ENCODE measurements at regions not wholly inside any gene's neighbourhood (a gene's known extent, or its start where the extent isn't known, plus 50 kb on each side); places are given as distances from the start of the nearest gene placed in this dataset.

GRCh38 chr6:144824018-144824417 is 538.9 kb downstream of the UTRN start:
- no peak for TF ChIP-seq CTCF (IDR thresholded peaks at IDR 0.05)
- H3K4me3 ChIP-seq: no peak overlapping the region
- ATAC-seq (no peak), DNase-seq (no peak)
- no peaks in the 10 kb centered on the region for H3K27me3 ChIP-seq
- no peak overlapping the region for H3K27ac ChIP-seq
- peaks cover 0 to 34% of the 10 kb centered on the region in 2 donors for H3K36me3 ChIP-seq
- no peaks in the 10 kb centered on the region for H3K4me1 ChIP-seq
- no peaks in the 10 kb centered on the region for H3K9me3 ChIP-seq
- intact Hi-C loops (cut with DNase I): no loop called here

GRCh38 chr6:144834426-144835038 is 549.4 kb downstream of the UTRN start:
- H3K27ac ChIP-seq: no peak overlapping the region
- no peak for ATAC-seq
- no peak for DNase-seq
- intact Hi-C loops (cut with DNase I): no loop called here
- peaks cover 0 to 73% of the 10 kb centered on the region in 2 donors for H3K36me3 ChIP-seq
- TF ChIP-seq CTCF (IDR thresholded peaks at IDR 0.05): no peak
- H3K27me3 ChIP-seq: no peaks in the 10 kb centered on the region
- no peaks in the 10 kb centered on the region for H3K4me1 ChIP-seq
- H3K4me3 ChIP-seq: no peak overlapping the region
- H3K9me3 ChIP-seq: no peaks in the 10 kb centered on the region

GRCh38 chr6:144835322-144835973 is 550.3 kb downstream of the UTRN start:
- Histone ChIP-seq H3K4me1 (no peaks in the 10 kb centered on the region), H3K4me3 (no peak overlapping the region), H3K27ac (no peak overlapping the region), H3K9me3 (no peaks in the 10 kb centered on the region), H3K27me3 (no peaks in the 10 kb centered on the region), H3K36me3 (peaks cover 0 to 82% of the 10 kb centered on the region in 2 donors)
- DNase-seq (no peak), ATAC-seq (no peak)
- intact Hi-C loops (cut with DNase I): no loop called here
- TF ChIP-seq CTCF (IDR thresholded peaks at IDR 0.05): no peak

GRCh38 chr6:144840619-144841018 is 555.5 kb downstream of the UTRN start:
- H3K27me3 ChIP-seq: no peaks in the 10 kb centered on the region
- DNase-seq (no peak), ATAC-seq (no peak)
- no peaks in the 10 kb centered on the region for H3K9me3 ChIP-seq
- H3K27ac ChIP-seq: no peak overlapping the region
- intact Hi-C loops (cut with DNase I): no loop called here
- no peaks in the 10 kb centered on the region for H3K4me1 ChIP-seq
- peaks cover 0 to 87% of the 10 kb centered on the region in 2 donors for H3K36me3 ChIP-seq
- TF ChIP-seq CTCF (IDR thresholded peaks at IDR 0.05): no peak
- no peak overlapping the region for H3K4me3 ChIP-seq

GRCh38 chr6:144843701-144844100 is 558.6 kb downstream of the UTRN start:
- no peaks in the 10 kb centered on the region for H3K9me3 ChIP-seq
- ATAC-seq (no peak), DNase-seq (no peak)
- no peak overlapping the region for H3K27ac ChIP-seq
- H3K36me3 ChIP-seq: peaks cover 0 to 68% of the 10 kb centered on the region in 2 donors
- H3K4me1 ChIP-seq: no peaks in the 10 kb centered on the region
- intact Hi-C loops (cut with DNase I): no loop called here
- no peak overlapping the region for H3K4me3 ChIP-seq
- H3K27me3 ChIP-seq: no peaks in the 10 kb centered on the region
- TF ChIP-seq CTCF (IDR thresholded peaks at IDR 0.05): no peak
